Muscle layer of duodenum (tissue), 2 donors: ENCODE measurements at regions not wholly inside any gene's neighbourhood (a gene's known extent, or its start where the extent isn't known, plus 50 kb on each side); places are given as distances from the start of the nearest gene placed in this dataset.

Experiments used
- H3K27ac ChIP-seq: one replicate; pipeline ENCODE4 v1.7.0; 2013; ENCODE audit warnings: mild to moderate bottlenecking, low read length
- H3K27me3 ChIP-seq: one replicate; pipeline ENCODE4 v1.7.0; 2013; ENCODE audit warnings: low read depth, mild to moderate bottlenecking, control low read depth, low read length
- H3K36me3 ChIP-seq, 2 donors: one replicate each; pipeline ENCODE4 v1.7.0; 2013; ENCODE audit warnings: low read length in 2 of 2, control low read depth in 1 of 2, mild to moderate bottlenecking in 1 of 2; ENCODE audit not compliant: insufficient read depth in 2 of 2, control insufficient read depth in 1 of 2
- H3K4me1 ChIP-seq, 2 donors: one replicate each; pipeline ENCODE4 v1.7.0; 2013; ENCODE audit warnings: low read length in 2 of 2, mild to moderate bottlenecking in 2 of 2, control low read depth in 1 of 2, moderate library complexity in 1 of 2; ENCODE audit not compliant: insufficient read depth in 2 of 2, control insufficient read depth in 1 of 2
- H3K4me3 ChIP-seq, 2 donors: one replicate each; pipeline ENCODE4 v1.7.0; 2013; ENCODE audit warnings: low read length in 2 of 2, low read depth in 1 of 2, mild to moderate bottlenecking in 1 of 2
- H3K9me3 ChIP-seq, 2 donors: one replicate each; pipeline ENCODE4 v1.7.0; 2013; ENCODE audit warnings: low read length in 2 of 2, control low read depth in 1 of 2, mild to moderate bottlenecking in 1 of 2; ENCODE audit not compliant: control insufficient read depth in 1 of 2
- donor health status: healthy.

DNA sequence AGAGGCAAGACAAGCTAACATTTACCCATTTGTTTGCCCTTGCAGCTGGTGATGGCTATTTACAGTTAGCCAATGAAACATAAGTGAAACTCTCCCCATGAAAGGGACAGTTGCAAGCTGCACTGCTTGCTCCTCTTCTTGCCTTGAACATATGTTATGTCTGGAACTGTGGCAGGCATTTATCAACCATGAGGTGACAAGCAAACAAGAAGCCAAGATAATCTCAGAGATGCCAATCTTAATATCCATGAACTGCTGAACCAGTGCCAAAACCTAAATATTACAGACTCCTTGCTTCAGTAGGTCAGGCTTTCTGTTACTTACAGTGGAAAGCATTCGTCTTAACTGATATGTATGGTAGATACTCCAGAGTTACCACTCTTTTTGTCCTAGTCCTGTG lies 133.4 kb downstream of the ACTBL2 start:
- Histone ChIP-seq H3K36me3 (no peaks in the 10 kb centered on the region), H3K4me1 (peaks cover 0 to 9% of the 10 kb centered on the region in 2 donors), H3K27me3 (no peaks in the 10 kb centered on the region), H3K9me3 (no peaks in the 10 kb centered on the region), H3K4me3 (no peak overlapping the region), H3K27ac (no peak overlapping the region)

- Histone ChIP-seq H3K4me1 (peaks cover 0 to 9% of the 10 kb centered on the region in 2 donors), H3K9me3 (no peaks in the 10 kb centered on the region), H3K36me3 (no peaks in the 10 kb centered on the region), H3K27me3 (no peaks in the 10 kb centered on the region), H3K4me3 (no peak overlapping the region), H3K27ac (no peak overlapping the region)
Observed at GRCh38 chr5:57348376-57349140, 134.1 kb downstream of the ACTBL2 start.

- Histone ChIP-seq H3K36me3 (no peaks in the 10 kb centered on the region), H3K4me1 (peaks cover 0 to 9% of the 10 kb centered on the region in 2 donors), H3K27ac (no peak overlapping the region), H3K9me3 (no peaks in the 10 kb centered on the region), H3K27me3 (no peaks in the 10 kb centered on the region), H3K4me3 (no peak overlapping the region)
Observed at GRCh38 chr5:57346328-57346727, 136.3 kb downstream of the ACTBL2 start.

- H3K27me3 ChIP-seq = no peaks in the 10 kb centered on the region
Observed at GRCh38 chr5:57341380-57341979, 141.1 kb downstream of the ACTBL2 start.

GRCh38 chr5:57340681-57341080 lies 141.9 kb downstream of the ACTBL2 start:
- Histone ChIP-seq H3K27me3 (no peaks in the 10 kb centered on the region), H3K36me3 (no peaks in the 10 kb centered on the region), H3K9me3 (no peaks in the 10 kb centered on the region), H3K4me1 (no peaks in the 10 kb centered on the region), H3K27ac (no peak overlapping the region), H3K4me3 (no peak overlapping the region)

More at GRCh38 chr5:57341380-57341979, 141.1 kb downstream of the ACTBL2 start:
- no peak overlapping the region for H3K27ac ChIP-seq
- H3K36me3 ChIP-seq = no peaks in the 10 kb centered on the region
- H3K4me3 ChIP-seq = no peak overlapping the region
- no peaks in the 10 kb centered on the region for H3K4me1 ChIP-seq
- H3K9me3 ChIP-seq = no peaks in the 10 kb centered on the region

- H3K4me1 ChIP-seq = no peaks in the 10 kb centered on the region
- H3K36me3 ChIP-seq = no peaks in the 10 kb centered on the region
- H3K9me3 ChIP-seq = no peaks in the 10 kb centered on the region
- H3K27me3 ChIP-seq = no peaks in the 10 kb centered on the region
- no peak overlapping the region for H3K27ac ChIP-seq
- no peak overlapping the region for H3K4me3 ChIP-seq
Observed at GRCh38 chr5:57339521-57339920, 143.1 kb downstream of the ACTBL2 start.

GRCh38 chr5:57338868-57339340 lies 143.7 kb downstream of the ACTBL2 start:
- no peaks in the 10 kb centered on the region for H3K36me3 ChIP-seq
- no peaks in the 10 kb centered on the region for H3K4me1 ChIP-seq
- no peak overlapping the region for H3K4me3 ChIP-seq
- H3K9me3 ChIP-seq = no peaks in the 10 kb centered on the region
- no peak overlapping the region for H3K27ac ChIP-seq
- H3K27me3 ChIP-seq = no peaks in the 10 kb centered on the region

DNA sequence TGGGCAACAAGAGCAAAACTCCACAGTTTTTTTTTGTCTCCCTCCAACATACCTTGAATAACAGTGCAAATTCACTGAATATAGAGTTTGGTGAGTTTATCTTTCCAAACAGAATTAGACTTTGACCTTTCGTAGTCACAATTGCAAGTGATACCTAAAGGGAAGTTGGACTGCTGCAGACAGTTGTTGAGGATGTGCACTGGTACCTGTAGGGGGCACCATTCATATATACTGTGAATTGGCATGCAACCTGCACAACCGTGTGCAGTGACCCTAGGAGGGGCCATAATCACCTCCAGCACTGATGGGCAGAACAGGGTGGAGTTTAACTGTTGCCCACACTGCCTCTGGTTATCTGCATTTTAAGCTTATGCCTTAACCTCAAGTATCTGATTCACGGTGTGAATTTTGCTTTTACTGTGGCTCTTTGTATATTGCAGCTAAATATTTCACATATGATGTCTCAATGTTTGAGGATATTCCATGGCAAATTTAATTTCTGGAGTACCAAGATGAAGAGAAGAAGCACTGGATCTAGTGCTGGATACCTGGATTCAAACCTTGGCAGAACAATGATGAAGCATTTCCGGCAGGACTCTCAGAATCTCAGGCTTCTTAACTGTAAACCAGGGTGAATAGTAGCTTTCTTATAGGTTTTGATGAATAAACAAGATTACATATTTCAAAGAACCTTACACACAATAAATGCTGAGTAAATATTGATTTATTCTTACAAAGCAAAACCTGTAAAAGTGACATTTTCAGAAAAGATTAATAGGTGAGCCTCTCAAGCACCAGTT lies 144.3 kb downstream of the ACTBL2 start:
- Histone ChIP-seq H3K9me3 (no peaks in the 10 kb centered on the region), H3K27me3 (no peaks in the 10 kb centered on the region), H3K4me1 (peaks cover 0 to 2% of the 10 kb centered on the region in 2 donors), H3K27ac (no peak overlapping the region), H3K4me3 (no peak overlapping the region), H3K36me3 (no peaks in the 10 kb centered on the region)

- Histone ChIP-seq H3K9me3 (no peaks in the 10 kb centered on the region), H3K4me1 (peaks cover 0 to 11% of the 10 kb centered on the region in 2 donors), H3K4me3 (no peak overlapping the region), H3K27me3 (no peaks in the 10 kb centered on the region), H3K27ac (no peak overlapping the region), H3K36me3 (no peaks in the 10 kb centered on the region)
Observed at GRCh38 chr5:57335092-57335660, 147.4 kb downstream of the ACTBL2 start.

GRCh38 chr5:57334475-57334874 lies 148.1 kb downstream of the ACTBL2 start:
- Histone ChIP-seq H3K36me3 (no peaks in the 10 kb centered on the region), H3K27me3 (no peaks in the 10 kb centered on the region), H3K4me3 (no peak overlapping the region), H3K4me1 (peaks cover 0 to 11% of the 10 kb centered on the region in 2 donors), H3K27ac (no peak overlapping the region), H3K9me3 (no peaks in the 10 kb centered on the region)

- H3K9me3 ChIP-seq = no peaks in the 10 kb centered on the region
- peaks cover 0 to 11% of the 10 kb centered on the region in 2 donors for H3K4me1 ChIP-seq
- H3K36me3 ChIP-seq = no peaks in the 10 kb centered on the region
- no peak overlapping the region for H3K4me3 ChIP-seq
- no peaks in the 10 kb centered on the region for H3K27me3 ChIP-seq
- H3K27ac ChIP-seq = no peak overlapping the region
Observed at GRCh38 chr5:57332361-57332760, 150.2 kb downstream of the ACTBL2 start.
